K562 (cell line): ENCODE measurements at regions not wholly inside any gene's neighbourhood (a gene's known extent, or its start where the extent isn't known, plus 50 kb on each side); places are given as distances from the start of the nearest gene placed in this dataset.
"Not testable (repeated sequence)": the region's sequence is repeated elsewhere in the genome, so short reads cannot be mapped to it uniquely, and the experiment has no call there.

Source experiments
- ATAC-seq: fragments of 200-7000 bp; cut with Tn5 transposase; 3 replicates; pipeline ENCODE4 v1.9.1; 2020; ENCODE audit warnings: moderate library complexity
- BruUV-seq: library from RNA; stranded (reverse); fragments of 400-500 nt; replicated peaks from 2 replicates; lab custom pipeline; 2021; lab: Mats Ljungman, UMichigan
- CTCF ChIA-PET: fragments of 300-600 bp; formaldehyde crosslinking; extraction: SDS; loops from one replicate; lab custom pipeline; 2021; ENCODE audit warnings: low intra/inter-chr PET ratio; lab: Yijun Ruan, JAX
- POLR2A ChIA-PET: fragments of 300-600, 350-650 bp; sonication (Branson Sonifier 250); formaldehyde crosslinking; extraction: SDS; loops from one replicate; lab custom pipeline; 2021; ENCODE audit warnings: antibody characterized with exemption, inconsistent platforms; lab: Yijun Ruan, JAX
- DNase-seq, 4 experiments: peaks; one replicate each; pipeline versions ENCODE4 v3.0.0 to v3.0.0-alpha.2; 2011 to 2018; ENCODE audit warnings: low spot score in 3 of 4, mixed read lengths in 3 of 4; ENCODE audit errors: extremely low read depth in 1 of 4
- FAIRE-seq: peaks from 2 replicates; lab custom pipeline; 2011; peaks lifted over from hg19 to GRCh38; lab: Jason Lieb, UNC
- H2AFZ ChIP-seq: 2 replicates; pipeline ENCODE4 v1.6.0; 2011; ENCODE audit warnings: low read depth, low read length, control low read depth, inconsistent platforms
- H3K27ac ChIP-seq: fragments of 200-600 bp; 3 replicates; pipeline ENCODE4 v1.8.0; 2011; ENCODE audit warnings: low read depth, mild to moderate bottlenecking, control low read depth, inconsistent platforms, low read length, moderate library complexity, mixed read lengths; ENCODE audit errors: extremely low read depth
- H3K27me3 ChIP-seq, 2 experiments: fragments of 300-600 bp in 1 of 2; 2 replicates in 1 of 2; 3 replicates in 1 of 2; pipeline versions ENCODE4 v1.6.0 to v1.8.0; 2011; ENCODE audit warnings: inconsistent platforms in 2 of 2, low read length in 2 of 2, mild to moderate bottlenecking in 1 of 2, mixed read lengths in 1 of 2, moderate library complexity in 1 of 2; ENCODE audit not compliant: control insufficient read depth in 2 of 2, insufficient read depth in 2 of 2
- H3K36me3 ChIP-seq: fragments of 300-600 bp; 3 replicates; pipeline ENCODE4 v1.8.0; 2011; ENCODE audit warnings: mild to moderate bottlenecking, low read length, inconsistent platforms; ENCODE audit not compliant: control insufficient read depth, insufficient read depth
- H3K4me1 ChIP-seq, 2 experiments: fragments of 200-600 bp in 1 of 2; replicated peaks in 1 of 2; 2 replicates in 1 of 2; 3 replicates in 1 of 2; pipeline versions ENCODE4 v1.5.1 to v1.8.0; 2011; ENCODE audit warnings: inconsistent platforms in 2 of 2, low read length in 2 of 2, mild to moderate bottlenecking in 1 of 2, mixed read lengths in 1 of 2, moderate library complexity in 1 of 2; ENCODE audit not compliant: control insufficient read depth in 2 of 2, insufficient read depth in 2 of 2
- H3K4me2 ChIP-seq: 2 replicates; pipeline ENCODE4 v1.6.1; 2011; ENCODE audit warnings: low read length, control low read depth, inconsistent platforms, mixed read lengths; ENCODE audit not compliant: insufficient read depth
- H3K4me3 ChIP-seq: fragments of 200-600 bp; sonication (generic), shearing (Covaris generic); 2 replicates; pipeline ENCODE4 v1.5.1; 2016; ENCODE audit warnings: control low read depth, inconsistent platforms
- H3K79me2 ChIP-seq: fragments of 200-600 bp; 3 replicates; pipeline ENCODE4 v1.8.0; 2011; ENCODE audit warnings: low read length, inconsistent platforms; ENCODE audit not compliant: control insufficient read depth, insufficient read depth
- H3K9ac ChIP-seq, 2 experiments: 2 replicates each; pipeline versions ENCODE4 v1.6.0 to v1.6.1; 2011; ENCODE audit warnings: low read depth in 2 of 2, low read length in 2 of 2, control low read depth in 1 of 2, inconsistent platforms in 1 of 2, mild to moderate bottlenecking in 1 of 2, mixed read lengths in 1 of 2; ENCODE audit not compliant: insufficient read depth in 1 of 2
- H3K9me1 ChIP-seq: one replicate; pipeline ENCODE4 v1.6.0; 2011; ENCODE audit warnings: inconsistent platforms, mild to moderate bottlenecking, low read length, moderate library complexity; ENCODE audit not compliant: control insufficient read depth, insufficient read depth
- H3K9me3 ChIP-seq: replicated peaks from 2 replicates; pipeline ENCODE4 v1.5.1; 2011; ENCODE audit warnings: low read depth, low read length, inconsistent platforms; ENCODE audit not compliant: control insufficient read depth, insufficient read depth
- H4K20me1 ChIP-seq: replicated peaks from 2 replicates; pipeline ENCODE4 v1.6.1; 2011; ENCODE audit warnings: low read length, inconsistent platforms, mixed read lengths; ENCODE audit not compliant: control insufficient read depth, insufficient read depth
- CBX3 ChIP-seq, 2 experiments: IDR thresholded peaks; 1 replicate in 1 of 2; 2 replicates in 1 of 2; pipeline ENCODE4 v1.6.1; 2012; ENCODE audit warnings: inconsistent platforms in 2 of 2, low read length in 2 of 2, borderline replicate concordance in 1 of 2, control low read depth in 1 of 2
- NFE2L1 ChIP-seq: fragments of 450-650 bp; IDR thresholded peaks from 2 replicates; pipeline ENCODE4 v1.6.1; 2016; ENCODE audit warnings: missing genetic modification characterization, low read depth, mild to moderate bottlenecking, missing compliant biosample characterization, moderate library complexity, borderline replicate concordance
- NFIC ChIP-seq: fragments of 450-650 bp; IDR thresholded peaks from 2 replicates; pipeline ENCODE4 v1.6.1; 2017; ENCODE audit warnings: mild to moderate bottlenecking, inconsistent platforms
- ZNF707 ChIP-seq: fragments of 250-450 bp; sonication (Bioruptor Pico); conservative IDR thresholded peaks from 2 replicates; pipeline ENCODE4 v1.8.0; 2022; ENCODE audit warnings: inconsistent platforms, mild to moderate bottlenecking, moderate library complexity
- WGBS: fragments of 100-300 bp; shearing (Covaris generic); methylation state at CpG from one replicate; pipeline ENCODE4 v1.1.6; 2016; ENCODE audit warnings: low coverage, mixed read lengths; ENCODE audit not compliant: insufficient coverage; ENCODE audit errors: missing lambda C conversion rate; 5-methylcytosine and 5-hydroxymethylcytosine counted together
- in situ Hi-C: fragments of 300-500 bp; cut with MboI; formaldehyde crosslinking; loops from 4 replicates; pipeline ENCODE4 v1.15.0; 2018; ENCODE audit warnings: inconsistent platforms, mixed read lengths
- intact Hi-C: fragments of 100-400 bp; cut with micrococcal nuclease; formaldehyde crosslinking; loops from 2 replicates; pipeline ENCODE4 v1.14.2; 2022

DNA sequence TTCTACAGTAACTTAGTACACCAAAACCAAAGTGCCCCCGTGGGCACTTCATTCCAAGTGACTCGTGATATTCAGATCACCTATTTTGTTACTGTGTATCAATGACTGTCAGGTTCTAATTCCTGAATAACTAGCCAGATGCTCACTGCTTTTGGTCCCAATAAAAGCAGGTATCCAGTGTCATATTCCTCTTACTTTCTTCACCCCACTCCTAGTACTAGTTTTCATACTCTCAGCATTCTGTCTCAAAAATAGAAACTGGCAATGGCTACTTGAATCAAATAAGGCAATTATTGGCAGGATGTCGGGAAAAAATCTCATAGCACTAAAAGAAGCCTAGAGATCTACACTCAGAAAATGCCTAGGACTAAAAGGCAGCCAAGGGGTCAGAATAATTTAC, 84.6 kb downstream of the ZNF467 start:
- ATAC-seq = no peak
- Histone ChIP-seq H2AFZ (no peak overlapping the region), H4K20me1 (no peaks in the 10 kb centered on the region), H3K9me1 (no peaks in the 10 kb centered on the region), H3K79me2 (no peaks in the 10 kb centered on the region), H3K9ac (no peak overlapping the region), H3K36me3 (no peaks in the 10 kb centered on the region), H3K4me3 (no peak overlapping the region), H3K4me1 (peaks cover 8 to 11% of the 10 kb centered on the region in 2 experiments; a peak in 4 of 5 replicates), H3K9me3 (no peaks in the 10 kb centered on the region; the same call in none of the 2 replicates), H3K27ac (no peak overlapping the region), H3K4me2 (no peak overlapping the region), H3K27me3 (peaks cover 0 to 13% of the 10 kb centered on the region in 2 experiments; a peak in 2 of 5 replicates)
- in situ Hi-C loops (no loop called here), intact Hi-C loops (no loop called here)
- CTCF ChIA-PET = no interaction called here
- 8% methylated on average over 3 of the region's 3 CpGs for WGBS
- no peak for DNase-seq
- no TSS peak for BruUV-seq
- POLR2A ChIA-PET = no interaction called here
- no peak for FAIRE-seq
- TF ChIP-seq CBX3 (IDR thresholded peaks at IDR 0.05; ENCODE audit: borderline replicate concordance in 1 of 2, low read length in 2 of 2) = peak in 1 of 2 experiments; percentile 28; a peak in 1 of 3 replicates
- peak; percentile 83 for TF ChIP-seq ZNF707 (CRISPR knock-in tag)
- TF ChIP-seq NFE2L1 = no peak

DNA sequence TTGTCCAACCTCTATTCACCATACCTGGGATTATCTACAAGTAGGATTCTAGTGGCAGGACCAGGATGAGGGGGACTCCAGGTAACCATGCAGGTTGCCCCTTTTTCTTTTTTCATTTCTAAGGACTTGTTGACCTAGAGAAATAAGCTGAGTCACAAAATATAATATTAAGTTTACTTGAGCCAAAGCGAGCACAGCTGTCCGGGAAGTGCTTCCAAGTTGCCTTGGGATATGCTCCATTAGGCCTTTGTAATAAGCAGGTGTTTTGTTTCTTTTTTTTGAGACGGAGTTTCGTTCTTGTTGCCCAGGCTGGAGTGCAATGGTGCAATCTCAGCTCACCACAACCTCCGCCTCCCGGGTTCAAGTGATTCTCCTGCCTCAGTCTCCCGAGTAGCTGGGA, 85.6 kb downstream of the ZNF467 start:
- in situ Hi-C loops, H4K20me1 ChIP-seq, H3K36me3 ChIP-seq, BruUV-seq, H3K4me3 ChIP-seq, H2AFZ ChIP-seq, DNase-seq, H3K9me3 ChIP-seq, ATAC-seq, H3K4me2 ChIP-seq, FAIRE-seq, H3K9ac ChIP-seq, H3K27ac ChIP-seq: not testable (repeated sequence)
- POLR2A ChIA-PET = interaction anchor here (0.6 to 1.0 kb wide), 2 partner anchors 31 to 782 kb away, joined by 3 to 4 read pairs; no protein-coding TSS in a partner anchor
- WGBS = 22% methylated on average over 7 of the region's 7 CpGs
- Histone ChIP-seq H3K4me1 (peaks cover 8 to 11% of the 10 kb centered on the region in 2 experiments; a peak in 4 of 5 replicates), H3K27me3 (peaks cover 0 to 13% of the 10 kb centered on the region in 2 experiments; a peak in 2 of 5 replicates)
- CTCF ChIA-PET = interaction anchor here (0.7 kb wide), 1 partner anchor 33 kb away, joined by 3 read pairs; no protein-coding TSS in a partner anchor
- TF ChIP-seq NFIC = 0 out of 2 replicates have a peak, but pooled peaks have one; percentile 34
- TF ChIP-seq, all 486 proteins: peak for 1; not testable (repeated sequence) for 485
- H3K9me1 ChIP-seq, H3K79me2 ChIP-seq, intact Hi-C loops: not testable (repeated sequence)
